ENCODE measurements at regions not wholly inside any gene's neighbourhood (a gene's known extent, or its start where the extent isn't known, plus 50 kb on each side); places are given as distances from the start of the nearest gene placed in this dataset.

DNA sequence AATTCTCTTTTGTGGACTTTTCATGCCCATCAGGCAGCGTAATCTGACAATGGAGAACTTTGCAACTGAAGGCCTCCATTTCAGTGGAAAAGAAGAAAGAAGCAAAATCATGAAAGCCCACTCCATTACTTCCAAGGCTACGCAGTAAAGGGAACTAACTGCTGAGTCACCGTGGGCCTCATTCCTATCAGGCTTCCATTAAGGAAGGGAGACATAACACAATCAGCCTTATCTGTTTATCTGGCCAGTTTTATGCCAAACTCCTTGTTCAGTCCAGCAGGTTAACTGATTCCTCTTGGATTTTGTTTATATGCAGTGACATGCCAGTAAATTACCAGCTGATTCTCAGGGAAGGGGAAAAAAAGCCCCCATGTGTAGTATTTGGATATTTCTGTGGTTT is 56.8 kb upstream of the KATNAL1 start:
- Histone ChIP-seq H3K4me1 (no peaks in the 10 kb centered on the region), H3K27ac (peak overlapping the region; percentile 44 to 57), H3K36me3 (no peaks in the 10 kb centered on the region), H3K9me3 (no peaks in the 10 kb centered on the region), H3K27me3 (no peaks in the 10 kb centered on the region), H3K4me3 (no peak overlapping the region)
- TF ChIP-seq POLR2A (IDR thresholded peaks at IDR 0.05): no peak
- TF ChIP-seq, protein P1, sequence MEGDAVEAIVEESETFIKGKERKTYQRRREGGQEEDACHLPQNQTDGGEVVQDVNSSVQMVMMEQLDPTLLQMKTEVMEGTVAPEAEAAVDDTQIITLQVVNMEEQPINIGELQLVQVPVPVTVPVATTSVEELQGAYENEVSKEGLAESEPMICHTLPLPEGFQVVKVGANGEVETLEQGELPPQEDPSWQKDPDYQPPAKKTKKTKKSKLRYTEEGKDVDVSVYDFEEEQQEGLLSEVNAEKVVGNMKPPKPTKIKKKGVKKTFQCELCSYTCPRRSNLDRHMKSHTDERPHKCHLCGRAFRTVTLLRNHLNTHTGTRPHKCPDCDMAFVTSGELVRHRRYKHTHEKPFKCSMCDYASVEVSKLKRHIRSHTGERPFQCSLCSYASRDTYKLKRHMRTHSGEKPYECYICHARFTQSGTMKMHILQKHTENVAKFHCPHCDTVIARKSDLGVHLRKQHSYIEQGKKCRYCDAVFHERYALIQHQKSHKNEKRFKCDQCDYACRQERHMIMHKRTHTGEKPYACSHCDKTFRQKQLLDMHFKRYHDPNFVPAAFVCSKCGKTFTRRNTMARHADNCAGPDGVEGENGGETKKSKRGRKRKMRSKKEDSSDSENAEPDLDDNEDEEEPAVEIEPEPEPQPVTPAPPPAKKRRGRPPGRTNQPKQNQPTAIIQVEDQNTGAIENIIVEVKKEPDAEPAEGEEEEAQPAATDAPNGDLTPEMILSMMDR (IDR thresholded peaks at IDR 0.05): no peak
- DNase-seq: no peak
- intact Hi-C loops (cut with DNase I; ENCODE audit: low total_unique reads): no loop called here

DNA sequence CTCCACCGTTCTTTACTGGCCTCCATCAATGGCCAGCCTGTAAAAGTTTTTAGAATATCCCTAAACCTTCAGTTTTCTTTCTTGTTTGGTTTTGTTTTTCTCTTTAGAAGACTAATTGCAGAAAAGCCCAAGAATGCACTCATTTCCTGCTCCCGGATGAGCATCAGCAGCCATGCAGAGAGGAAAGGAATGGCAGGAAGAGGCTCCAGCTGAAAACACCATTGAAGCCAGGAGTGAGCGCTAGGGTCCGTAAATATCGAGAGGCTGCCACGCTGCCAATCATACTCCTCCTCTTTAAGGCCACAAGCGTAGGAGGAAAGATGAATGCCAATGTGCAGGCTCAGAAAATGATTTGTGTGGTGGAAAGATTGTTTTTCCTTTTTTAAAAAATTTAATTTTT is 57.4 kb upstream of the UBE2L5 start:
- no peak for DNase-seq
- H3K27ac ChIP-seq: peak overlapping the region in 1 of 2 donors; percentile 57

DNA sequence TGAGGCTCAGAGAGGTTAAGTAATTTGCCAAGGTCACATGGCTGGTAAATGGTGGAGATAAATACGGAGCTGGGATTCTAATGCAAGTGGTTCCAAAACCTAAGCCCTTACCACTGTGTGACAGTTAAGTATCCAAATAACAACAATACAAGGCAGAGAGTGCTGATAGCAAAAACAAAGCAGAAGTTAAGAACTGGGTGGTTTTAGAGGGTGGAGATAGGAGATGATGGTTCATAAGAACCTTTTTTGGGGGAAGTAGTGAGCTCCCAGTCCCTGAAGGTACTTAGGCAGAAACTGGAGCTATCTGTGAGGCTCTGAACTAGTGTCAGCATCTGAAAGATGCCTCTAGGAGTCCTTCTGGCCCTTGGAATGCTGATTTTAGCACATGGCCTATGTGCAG is 56.2 kb upstream of the UBE2L5 start:
- Histone ChIP-seq H3K9me3 (no peaks in the 10 kb centered on the region), H3K27me3 (no peaks in the 10 kb centered on the region), H3K36me3 (no peaks in the 10 kb centered on the region), H3K4me1 (no peaks in the 10 kb centered on the region), H3K27ac (no peak overlapping the region), H3K4me3 (no peak overlapping the region)
- intact Hi-C loops (cut with DNase I; ENCODE audit: low total_unique reads): no loop called here
- DNase-seq: no peak
- no peak for TF ChIP-seq POLR2A (IDR thresholded peaks at IDR 0.05)

More for the DNA sequence above, 57.4 kb upstream of the UBE2L5 start:
- H3K9me3 ChIP-seq: no peaks in the 10 kb centered on the region
- intact Hi-C loops (cut with DNase I; ENCODE audit: low total_unique reads): no loop called here
- H3K36me3 ChIP-seq: no peaks in the 10 kb centered on the region
- TF ChIP-seq, protein P1 (IDR thresholded peaks at IDR 0.05): no peak
- TF ChIP-seq POLR2A (IDR thresholded peaks at IDR 0.05): no peak
- no peaks in the 10 kb centered on the region for H3K4me1 ChIP-seq
- H3K27me3 ChIP-seq: no peaks in the 10 kb centered on the region
- no peak overlapping the region for H3K4me3 ChIP-seq

DNA sequence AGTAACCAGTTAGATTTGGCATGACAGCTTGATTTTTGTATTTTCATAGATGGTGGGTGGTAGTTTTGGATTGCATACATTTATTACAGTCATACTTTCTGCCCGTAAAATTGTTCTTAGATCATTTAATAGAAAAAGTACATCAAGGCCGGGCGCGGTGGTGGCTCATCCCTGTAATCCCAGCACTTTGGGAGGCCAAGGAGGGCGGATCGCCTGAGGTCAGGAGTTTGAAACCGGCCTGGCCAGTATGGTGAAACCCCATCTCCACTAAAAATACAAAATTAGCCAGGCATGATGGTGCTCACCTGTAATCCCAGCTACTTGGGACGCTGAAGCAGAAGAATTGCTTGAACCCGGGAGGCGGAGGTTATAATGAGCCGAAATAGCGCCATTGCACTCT is 55.0 kb upstream of the UBE2L5 start:
- no peaks in the 10 kb centered on the region for H3K9me3 ChIP-seq
- TF ChIP-seq POLR2A (IDR thresholded peaks at IDR 0.05): no peak
- TF ChIP-seq, protein P1 (IDR thresholded peaks at IDR 0.05): no peak

DNA sequence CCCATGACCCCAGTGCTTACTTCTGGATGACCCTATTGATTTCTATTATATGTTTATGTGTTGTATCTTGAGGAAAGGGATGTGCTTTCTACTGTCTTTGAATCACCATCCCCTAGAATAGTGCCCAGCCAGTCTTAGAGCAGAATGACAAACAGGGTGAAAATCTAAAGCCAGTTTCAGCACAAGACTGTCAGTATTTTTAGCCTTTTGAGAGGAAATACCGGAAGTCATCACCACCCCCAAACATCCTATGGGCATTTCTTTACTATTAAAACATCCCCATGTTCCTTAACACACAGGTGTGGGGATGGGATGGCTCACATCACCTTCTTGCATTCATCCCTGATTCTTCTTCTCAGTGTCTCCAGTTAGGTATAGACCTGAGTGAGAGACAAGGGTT is 52.1 kb upstream of the UBE2L5 start:
- Histone ChIP-seq H3K36me3 (no peaks in the 10 kb centered on the region), H3K27ac (no peak overlapping the region), H3K9me3 (no peaks in the 10 kb centered on the region), H3K4me3 (no peak overlapping the region), H3K27me3 (no peaks in the 10 kb centered on the region), H3K4me1 (no peaks in the 10 kb centered on the region)
- intact Hi-C loops (cut with DNase I; ENCODE audit: low total_unique reads): no loop called here
- DNase-seq: no peak
- TF ChIP-seq, protein P1 (IDR thresholded peaks at IDR 0.05): no peak
- no peak for TF ChIP-seq POLR2A (IDR thresholded peaks at IDR 0.05)

More for the DNA sequence above, 55.0 kb upstream of the UBE2L5 start:
- no peaks in the 10 kb centered on the region for H3K36me3 ChIP-seq
- H3K27me3 ChIP-seq: no peaks in the 10 kb centered on the region
- no peak overlapping the region for H3K27ac ChIP-seq
- DNase-seq: no peak
- no peak overlapping the region for H3K4me3 ChIP-seq
- intact Hi-C loops (cut with DNase I; ENCODE audit: low total_unique reads): no loop called here
- no peaks in the 10 kb centered on the region for H3K4me1 ChIP-seq

DNA sequence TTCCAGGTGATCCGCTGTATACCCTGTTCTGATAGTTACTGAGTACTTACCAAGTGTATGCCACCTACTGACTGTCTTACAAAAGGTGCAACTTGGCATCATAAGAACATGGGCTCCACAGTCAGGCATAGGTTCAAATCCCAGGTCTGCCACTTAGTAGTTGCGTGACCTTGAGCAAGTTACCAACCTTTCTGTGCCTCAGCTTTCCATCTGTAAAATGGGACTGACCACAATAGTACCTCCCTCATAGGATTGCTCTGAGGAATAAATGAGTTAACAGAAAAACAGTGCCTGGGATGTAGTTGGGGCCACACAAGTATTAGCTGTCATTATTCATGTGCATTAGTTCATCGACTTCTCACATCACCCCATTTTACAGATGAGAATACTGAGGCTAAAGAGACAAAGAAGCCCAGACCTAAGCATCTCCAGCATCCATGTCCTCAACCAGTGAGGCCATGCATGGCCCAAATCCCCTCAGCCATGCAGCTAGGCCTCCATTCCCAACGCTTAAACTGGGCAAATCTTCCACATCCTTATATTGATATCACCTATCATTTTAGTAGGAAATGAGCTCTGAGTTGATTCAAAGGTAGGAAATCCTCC is 51.3 kb upstream of the UBE2L5 start:
- intact Hi-C loops (cut with DNase I; ENCODE audit: low total_unique reads): no loop called here
- Histone ChIP-seq H3K27ac (no peak overlapping the region), H3K4me1 (no peaks in the 10 kb centered on the region), H3K9me3 (no peaks in the 10 kb centered on the region), H3K4me3 (no peak overlapping the region), H3K36me3 (no peaks in the 10 kb centered on the region), H3K27me3 (no peaks in the 10 kb centered on the region)
- DNase-seq: no peak
- TF ChIP-seq, protein P1 (IDR thresholded peaks at IDR 0.05): no peak
- TF ChIP-seq POLR2A (IDR thresholded peaks at IDR 0.05): no peak

Measured in uterus (tissue), 3 donors.